ENCODE measurements at regions not wholly inside any gene's neighbourhood (a gene's known extent, or its start where the extent isn't known, plus 50 kb on each side); places are given as distances from the start of the nearest gene placed in this dataset.

DNA sequence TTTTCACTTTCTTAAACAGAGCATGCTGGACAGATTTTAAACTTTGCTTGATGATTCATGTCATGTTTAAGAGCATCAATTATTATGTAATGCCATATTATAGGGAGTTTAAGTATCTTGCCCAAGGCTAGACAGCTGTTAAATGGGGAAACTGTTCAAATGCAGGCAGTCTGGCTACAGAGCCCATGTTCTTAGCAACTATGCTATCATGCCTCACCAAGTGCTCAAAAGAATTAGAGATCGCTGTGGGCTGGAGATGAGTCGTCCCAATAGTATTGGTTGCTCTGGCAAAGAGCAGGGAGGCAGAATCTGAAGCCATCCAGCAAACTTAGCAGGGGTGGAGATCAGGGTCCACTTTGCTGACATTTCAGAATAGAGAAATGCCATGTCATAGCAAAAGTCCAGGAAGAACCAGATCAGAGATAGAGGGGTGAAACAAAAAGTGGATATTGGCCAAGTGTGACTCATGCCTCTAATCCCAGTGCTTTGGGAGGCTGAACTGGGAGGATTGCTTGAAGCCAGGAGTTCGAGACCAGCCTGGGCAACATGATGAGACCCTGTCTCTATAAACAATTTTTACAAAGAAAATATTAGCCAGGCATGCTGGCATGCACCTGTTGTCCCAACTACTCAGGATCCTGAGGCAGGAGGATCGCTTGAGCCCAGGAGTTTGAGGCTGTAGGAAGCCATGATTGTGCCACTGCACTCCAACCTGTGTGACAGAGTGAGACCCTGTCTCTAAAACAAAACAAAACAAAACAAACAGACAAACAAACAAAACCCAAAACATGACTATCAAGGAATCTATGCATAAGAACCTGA is 57.8 kb downstream of the BAMBI start (continued):
- TF ChIP-seq, protein P1, sequence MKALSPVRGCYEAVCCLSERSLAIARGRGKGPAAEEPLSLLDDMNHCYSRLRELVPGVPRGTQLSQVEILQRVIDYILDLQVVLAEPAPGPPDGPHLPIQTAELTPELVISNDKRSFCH (CRISPR knock-in tag; IDR thresholded peaks at IDR 0.05), result no peak
- TF ChIP-seq, protein P1 (tag; IDR thresholded peaks at IDR 0.05), result peak; percentile 78
- TF ChIP-seq, protein P2, sequence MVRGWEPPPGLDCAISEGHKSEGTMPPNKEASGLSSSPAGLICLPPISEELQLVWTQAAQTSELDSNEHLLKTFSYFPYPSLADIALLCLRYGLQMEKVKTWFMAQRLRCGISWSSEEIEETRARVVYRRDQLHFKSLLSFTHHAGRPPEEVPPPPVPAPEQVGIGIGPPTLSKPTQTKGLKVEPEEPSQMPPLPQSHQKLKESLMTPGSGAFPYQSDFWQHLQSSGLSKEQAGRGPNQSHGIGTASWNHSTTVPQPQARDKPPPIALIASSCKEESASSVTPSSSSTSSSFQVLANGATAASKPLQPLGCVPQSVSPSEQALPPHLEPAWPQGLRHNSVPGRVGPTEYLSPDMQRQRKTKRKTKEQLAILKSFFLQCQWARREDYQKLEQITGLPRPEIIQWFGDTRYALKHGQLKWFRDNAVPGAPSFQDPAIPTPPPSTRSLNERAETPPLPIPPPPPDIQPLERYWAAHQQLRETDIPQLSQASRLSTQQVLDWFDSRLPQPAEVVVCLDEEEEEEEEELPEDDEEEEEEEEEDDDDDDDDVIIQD (CRISPR knock-in tag; IDR thresholded peaks at IDR 0.05), result no peak
- no peak for TF ChIP-seq NR2C1 (IDR thresholded peaks at IDR 0.05)
- peak; percentile 33; the same call in 1 of the 2 replicates for TF ChIP-seq NR2C1 (tag; IDR thresholded peaks at IDR 0.05)
- TF ChIP-seq ZEB2 (IDR thresholded peaks at IDR 0.05), result 0 out of 2 replicates have a peak, but pooled peaks have one; percentile 29
- no peak for TF ChIP-seq ESRRA (IDR thresholded peaks at IDR 0.05; ENCODE audit: borderline replicate concordance, low read depth)
- TF ChIP-seq CBFA2T2 (conservative IDR thresholded peaks at IDR 0.05), result peak; percentile 51; the same call in 1 of the 2 replicates
- no peak; the same call in 1 of the 2 replicates for TF ChIP-seq NFATC3 (IDR thresholded peaks at IDR 0.05)
- peak; percentile 20 for TF ChIP-seq RBM25 (IDR thresholded peaks at IDR 0.05; ENCODE audit: low read depth, low read length, severe bottlenecking)
- TF ChIP-seq HMGXB4 (CRISPR knock-in tag; IDR thresholded peaks at IDR 0.05), result no peak
- TF ChIP-seq, protein P3, sequence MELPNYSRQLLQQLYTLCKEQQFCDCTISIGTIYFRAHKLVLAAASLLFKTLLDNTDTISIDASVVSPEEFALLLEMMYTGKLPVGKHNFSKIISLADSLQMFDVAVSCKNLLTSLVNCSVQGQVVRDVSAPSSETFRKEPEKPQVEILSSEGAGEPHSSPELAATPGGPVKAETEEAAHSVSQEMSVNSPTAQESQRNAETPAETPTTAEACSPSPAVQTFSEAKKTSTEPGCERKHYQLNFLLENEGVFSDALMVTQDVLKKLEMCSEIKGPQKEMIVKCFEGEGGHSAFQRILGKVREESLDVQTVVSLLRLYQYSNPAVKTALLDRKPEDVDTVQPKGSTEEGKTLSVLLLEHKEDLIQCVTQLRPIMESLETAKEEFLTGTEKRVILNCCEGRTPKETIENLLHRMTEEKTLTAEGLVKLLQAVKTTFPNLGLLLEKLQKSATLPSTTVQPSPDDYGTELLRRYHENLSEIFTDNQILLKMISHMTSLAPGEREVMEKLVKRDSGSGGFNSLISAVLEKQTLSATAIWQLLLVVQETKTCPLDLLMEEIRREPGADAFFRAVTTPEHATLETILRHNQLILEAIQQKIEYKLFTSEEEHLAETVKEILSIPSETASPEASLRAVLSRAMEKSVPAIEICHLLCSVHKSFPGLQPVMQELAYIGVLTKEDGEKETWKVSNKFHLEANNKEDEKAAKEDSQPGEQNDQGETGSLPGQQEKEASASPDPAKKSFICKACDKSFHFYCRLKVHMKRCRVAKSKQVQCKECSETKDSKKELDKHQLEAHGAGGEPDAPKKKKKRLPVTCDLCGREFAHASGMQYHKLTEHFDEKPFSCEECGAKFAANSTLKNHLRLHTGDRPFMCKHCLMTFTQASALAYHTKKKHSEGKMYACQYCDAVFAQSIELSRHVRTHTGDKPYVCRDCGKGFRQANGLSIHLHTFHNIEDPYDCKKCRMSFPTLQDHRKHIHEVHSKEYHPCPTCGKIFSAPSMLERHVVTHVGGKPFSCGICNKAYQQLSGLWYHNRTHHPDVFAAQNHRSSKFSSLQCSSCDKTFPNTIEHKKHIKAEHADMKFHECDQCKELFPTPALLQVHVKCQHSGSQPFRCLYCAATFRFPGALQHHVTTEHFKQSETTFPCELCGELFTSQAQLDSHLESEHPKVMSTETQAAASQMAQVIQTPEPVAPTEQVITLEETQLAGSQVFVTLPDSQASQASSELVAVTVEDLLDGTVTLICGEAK (IDR thresholded peaks at IDR 0.05), result 0 out of 2 replicates have a peak, but pooled peaks have one; percentile 21
- TF ChIP-seq, protein P3 (CRISPR knock-in tag; IDR thresholded peaks at IDR 0.05), result no peak
- TF ChIP-seq PHB (CRISPR knock-in tag; IDR thresholded peaks at IDR 0.05), result no peak
- TF ChIP-seq, protein P4, sequence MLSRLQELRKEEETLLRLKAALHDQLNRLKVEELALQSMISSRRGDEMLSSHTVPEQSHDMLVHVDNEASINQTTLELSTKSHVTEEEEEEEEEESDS (CRISPR knock-in tag; IDR thresholded peaks at IDR 0.05), result no peak
